ENCODE measurements at regions not wholly inside any gene's neighbourhood (a gene's known extent, or its start where the extent isn't known, plus 50 kb on each side); places are given as distances from the start of the nearest gene placed in this dataset.

- no peak for DNase-seq
Measured at GRCh38 chr5:8053270-8053669, 184.3 kb downstream of the MTRR start.

GRCh38 chr5:8057769-8058168, 188.8 kb downstream of the MTRR start:
- DNase-seq: no peak

- no peak for DNase-seq
Measured at GRCh38 chr5:8058616-8059190, 189.8 kb downstream of the MTRR start.

GRCh38 chr5:8059337-8059736, 190.4 kb downstream of the MTRR start:
- DNase-seq: no peak

- DNase-seq: no peak
Measured at GRCh38 chr5:8060235-8060952, 191.4 kb downstream of the MTRR start.

- no peak for DNase-seq
Measured at GRCh38 chr5:8060953-8061429, 192.0 kb downstream of the MTRR start.

GRCh38 chr5:8062521-8062920, 193.6 kb downstream of the MTRR start:
- DNase-seq: no peak

- DNase-seq: no peak
Measured at GRCh38 chr5:8068078-8068477, 199.1 kb downstream of the MTRR start.

- no peak for DNase-seq
Measured at GRCh38 chr5:8070138-8070537, 201.2 kb downstream of the MTRR start.

- no peak for DNase-seq
Measured at GRCh38 chr5:8079056-8079455, 210.1 kb downstream of the MTRR start.

- peak; percentile 73 for DNase-seq
Measured at GRCh38 chr5:8081179-8081578, 212.2 kb downstream of the MTRR start.

GRCh38 chr5:8093669-8094068, 224.7 kb downstream of the MTRR start:
- no peak for DNase-seq

- no peak for DNase-seq
Measured at GRCh38 chr5:8094304-8094703, 225.4 kb downstream of the MTRR start.

- no peak for DNase-seq
Measured at GRCh38 chr5:8097146-8097545, 228.2 kb downstream of the MTRR start.

- no peak for DNase-seq
Measured at GRCh38 chr5:8098081-8098480, 229.1 kb downstream of the MTRR start.

- no peak for DNase-seq
Measured at GRCh38 chr5:8102714-8103113, 233.8 kb downstream of the MTRR start.

GRCh38 chr5:8114597-8115266, 245.8 kb downstream of the MTRR start:
- no peak for DNase-seq

- DNase-seq: no peak
Measured at GRCh38 chr5:8123559-8123958, 254.6 kb downstream of the MTRR start.

GRCh38 chr5:8134609-8135008, 265.7 kb downstream of the MTRR start:
- no peak for DNase-seq

- DNase-seq: no peak
Measured at GRCh38 chr5:8135742-8136141, 266.8 kb downstream of the MTRR start.

- no peak for DNase-seq
Measured at GRCh38 chr5:8136271-8136670, 267.3 kb downstream of the MTRR start.

- no peak for DNase-seq
Measured at GRCh38 chr5:8137941-8138550, 269.1 kb downstream of the MTRR start.

GRCh38 chr5:8138884-8139283, 269.9 kb downstream of the MTRR start:
- DNase-seq: no peak

GRCh38 chr5:8150791-8151190, 281.8 kb downstream of the MTRR start:
- no peak for DNase-seq
